22Rv1 (cell line): ENCODE measurements at regions not wholly inside any gene's neighbourhood (a gene's known extent, or its start where the extent isn't known, plus 50 kb on each side); places are given as distances from the start of the nearest gene placed in this dataset.

Experiments used
- CTCF ChIP-seq: fragments of 450-650 bp; IDR thresholded peaks from 2 replicates; pipeline ENCODE4 v1.5.1; 2017; ENCODE audit warnings: mild to moderate bottlenecking
- ZFX ChIP-seq: fragments of 450-650 bp; IDR thresholded peaks from 2 replicates; pipeline ENCODE4 v1.6.1; 2017; ENCODE audit warnings: antibody characterized with exemption, borderline replicate concordance

- TF ChIP-seq CTCF = no peak
- no peak for TF ChIP-seq ZFX
Observed at GRCh38 chr14:65278589-65278988, 133.9 kb upstream of the FUT8 start.
